Naive thymus-derived CD4-positive, alpha-beta T cell (primary cell): ENCODE measurements at regions not wholly inside any gene's neighbourhood (a gene's known extent, or its start where the extent isn't known, plus 50 kb on each side); places are given as distances from the start of the nearest gene placed in this dataset.

Source experiments
- ATAC-seq: fragments of 150-1000 bp; cut with Tn5 transposase; 2 replicates; pipeline ENCODE4 v1.10.0; 2021; ENCODE audit warnings: mild to moderate bottlenecking, moderate library complexity
- CTCF ChIA-PET: fragments of 350-600 bp; sonication (Branson Sonifier 250); formaldehyde crosslinking; loops from one replicate; lab custom pipeline; 2021; ENCODE audit warnings: antibody characterized with exemption; lab: Charles Lee
- POLR2A ChIA-PET: fragments of 350-600 bp; sonication (Branson Sonifier 250); formaldehyde crosslinking; loops from one replicate; lab custom pipeline; 2021; ENCODE audit warnings: antibody characterized with exemption, inconsistent platforms; lab: Charles Lee
- DNase-seq, 9 donors: peaks; one replicate each; pipeline versions ENCODE4 v3.0.0 to v3.0.0-alpha.2; 2020 to 2022; ENCODE audit warnings: mixed read lengths in 1 of 9
- H3K27ac ChIP-seq: one replicate; pipeline ENCODE4 v1.7.0; 2013; ENCODE audit warnings: mild to moderate bottlenecking, low read depth, low read length, moderate library complexity
- H3K27me3 ChIP-seq, 2 donors: one replicate each; pipeline ENCODE4 v1.7.0; 2013; ENCODE audit warnings: low read length in 2 of 2, mild to moderate bottlenecking in 2 of 2, moderate library complexity in 2 of 2; ENCODE audit not compliant: control insufficient read depth in 2 of 2, insufficient read depth in 2 of 2
- H3K36me3 ChIP-seq, 3 experiments: 1 replicate in 2 of 3; 2 replicates in 1 of 3; pipeline ENCODE4 v1.7.0; 2013; ENCODE audit warnings: low read length in 3 of 3, mild to moderate bottlenecking in 3 of 3, moderate library complexity in 1 of 3; ENCODE audit not compliant: insufficient read depth in 3 of 3, control insufficient read depth in 2 of 3
- H3K4me1 ChIP-seq, 2 donors: one replicate each; pipeline ENCODE4 v1.7.0; 2013; ENCODE audit warnings: low read length in 2 of 2, mild to moderate bottlenecking in 2 of 2, moderate library complexity in 1 of 2; ENCODE audit not compliant: control insufficient read depth in 2 of 2, insufficient read depth in 2 of 2
- H3K4me3 ChIP-seq: 2 replicates; pipeline ENCODE4 v1.7.0; 2013; ENCODE audit warnings: mild to moderate bottlenecking, low read length
- H3K9me3 ChIP-seq, 3 experiments: 1 replicate in 2 of 3; 2 replicates in 1 of 3; pipeline ENCODE4 v1.7.0; 2013; ENCODE audit warnings: low read length in 3 of 3; ENCODE audit not compliant: control insufficient read depth in 2 of 3
- H3K27ac Mint-ChIP-seq, 9 donors: one replicate each; pipeline ENCODE4 v1.8.0; 2020 to 2022; ENCODE audit warnings: mixed read lengths in 9 of 9, mild to moderate bottlenecking in 8 of 9, moderate library complexity in 5 of 9, inconsistent platforms in 2 of 9
- H3K27me3 Mint-ChIP-seq, 5 donors: one replicate each; pipeline ENCODE4 v1.8.0; 2021 to 2022; ENCODE audit warnings: mixed read lengths in 5 of 5, mild to moderate bottlenecking in 1 of 5
- H3K36me3 Mint-ChIP-seq, 5 donors: one replicate each; pipeline ENCODE4 v1.8.0; 2020 to 2022; ENCODE audit warnings: mixed read lengths in 5 of 5, mild to moderate bottlenecking in 3 of 5, inconsistent platforms in 1 of 5
- H3K4me1 Mint-ChIP-seq, 7 donors: one replicate each; pipeline ENCODE4 v1.8.0; 2020 to 2022; ENCODE audit warnings: mixed read lengths in 7 of 7, mild to moderate bottlenecking in 3 of 7, inconsistent platforms in 1 of 7
- H3K4me3 Mint-ChIP-seq, 10 donors: one replicate each; pipeline ENCODE4 v1.8.0; 2020 to 2022; ENCODE audit warnings: mild to moderate bottlenecking in 10 of 10, mixed read lengths in 10 of 10, moderate library complexity in 6 of 10, inconsistent platforms in 2 of 10
- H3K9me3 Mint-ChIP-seq, 11 donors: one replicate each; pipeline ENCODE4 v1.8.0; 2020 to 2022; ENCODE audit warnings: mixed read lengths in 11 of 11, mild to moderate bottlenecking in 4 of 11, inconsistent platforms in 1 of 11, moderate library complexity in 1 of 11
- intact Hi-C, 2 donors: fragments of 100-400 bp; cut with micrococcal nuclease; formaldehyde crosslinking; loops; one replicate each; pipeline ENCODE4 v1.15.1; 2023

DNA sequence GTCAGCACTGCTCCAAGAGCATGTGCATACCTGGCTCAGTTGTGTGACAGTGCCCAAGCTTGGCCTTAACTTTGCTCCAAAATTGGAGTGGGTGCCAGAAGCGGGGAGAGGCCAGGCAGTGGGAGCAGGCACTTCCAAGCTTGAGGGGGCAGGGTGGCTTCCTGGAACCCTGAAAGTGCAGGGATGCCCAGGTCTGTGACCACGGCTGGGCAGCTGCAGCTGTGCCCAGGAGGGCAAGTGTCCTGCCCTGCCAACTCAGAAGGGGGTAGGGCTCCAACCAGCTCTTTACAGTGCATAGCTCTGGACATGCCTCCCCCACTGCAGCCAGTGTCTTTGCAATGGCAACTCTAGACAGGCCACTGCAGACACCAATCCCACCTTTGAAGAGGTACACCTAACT is 478.6 kb downstream of the OTOL1 start:
- Mint-ChIP-seq H3K9me3 (peaks cover 0 to 17% (median 3%) of the 10 kb centered on the region in 11 donors), H3K36me3 (no peaks in the 10 kb centered on the region), H3K4me1 (no peaks in the 10 kb centered on the region), H3K4me3 (no peak overlapping the region), H3K27ac (no peak overlapping the region), H3K27me3 (no peaks in the 10 kb centered on the region)
- H3K27me3 ChIP-seq = no peaks in the 10 kb centered on the region
- H3K36me3 ChIP-seq = no peaks in the 10 kb centered on the region
- no peak overlapping the region for H3K4me3 ChIP-seq
- H3K27ac ChIP-seq = no peak overlapping the region
- intact Hi-C loops = no loop called here
- no peak for DNase-seq
- POLR2A ChIA-PET = no interaction called here
- no peaks in the 10 kb centered on the region for H3K4me1 ChIP-seq
- H3K9me3 ChIP-seq = peaks cover 0 to 8% (median 0%) of the 10 kb centered on the region in 3 experiments
- ATAC-seq = no peak
- CTCF ChIA-PET = no interaction called here

DNA sequence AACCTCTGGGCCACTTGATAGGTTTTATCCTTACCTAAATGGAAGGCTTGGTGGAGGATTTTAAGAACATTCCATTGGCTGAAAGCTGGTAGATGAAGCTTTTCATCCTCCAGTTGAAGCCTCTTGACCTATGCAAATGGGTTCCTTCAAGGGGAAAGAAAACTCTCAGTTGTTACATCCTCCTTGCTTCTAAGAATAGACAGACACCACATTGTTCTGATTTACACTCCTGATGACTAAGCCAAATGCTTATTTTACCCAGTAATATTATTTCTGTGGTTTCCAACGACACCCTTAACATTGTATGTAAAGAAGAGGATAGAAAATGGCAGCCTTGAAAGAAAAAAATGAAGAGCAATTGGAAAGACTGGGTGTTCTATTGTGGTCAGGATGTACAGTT is 480.5 kb downstream of the OTOL1 start:
- peaks cover 0 to 18% (median 0%) of the 10 kb centered on the region in 11 donors for H3K9me3 Mint-ChIP-seq
- Histone ChIP-seq H3K27ac (no peak overlapping the region), H3K4me1 (no peaks in the 10 kb centered on the region), H3K27me3 (no peaks in the 10 kb centered on the region), H3K36me3 (no peaks in the 10 kb centered on the region), H3K9me3 (peaks cover 0 to 8% (median 0%) of the 10 kb centered on the region in 3 experiments), H3K4me3 (no peak overlapping the region)
- H3K27me3 Mint-ChIP-seq = no peaks in the 10 kb centered on the region
- intact Hi-C loops = no loop called here
- H3K4me1 Mint-ChIP-seq = no peaks in the 10 kb centered on the region
- no peak for ATAC-seq
- H3K27ac Mint-ChIP-seq = no peak overlapping the region
- no peak for DNase-seq
- ChIA-PET POLR2A (no interaction called here), CTCF (no interaction called here)
- H3K4me3 Mint-ChIP-seq = no peak overlapping the region
- no peaks in the 10 kb centered on the region for H3K36me3 Mint-ChIP-seq

DNA sequence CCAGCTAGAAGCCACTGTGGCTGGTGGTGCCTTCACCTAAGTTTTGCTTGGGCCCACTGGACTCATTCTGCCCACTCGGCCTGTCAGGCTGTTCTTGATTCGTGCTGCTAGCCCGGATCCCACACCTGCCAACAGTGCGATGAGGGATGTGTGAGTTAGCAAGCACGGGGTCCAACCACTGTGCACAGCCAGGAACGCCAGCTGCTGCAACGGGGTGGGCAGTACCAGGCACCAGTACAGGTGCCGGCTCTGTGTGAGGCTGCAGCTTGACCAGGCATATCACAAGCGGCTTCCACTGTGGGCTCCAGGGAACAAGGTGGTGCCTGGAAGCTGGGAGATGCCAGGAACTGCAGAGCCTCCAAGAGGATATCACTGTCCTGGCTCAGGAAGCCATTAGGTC is 481.2 kb downstream of the OTOL1 start:
- no peak overlapping the region for H3K4me3 Mint-ChIP-seq
- peaks cover 0 to 19% (median 0%) of the 10 kb centered on the region in 11 donors for H3K9me3 Mint-ChIP-seq
- ChIA-PET CTCF (no interaction called here), POLR2A (no interaction called here)
- H3K4me1 Mint-ChIP-seq = no peaks in the 10 kb centered on the region
- no peak for DNase-seq
- intact Hi-C loops = no loop called here
- Histone ChIP-seq H3K27ac (no peak overlapping the region), H3K4me1 (no peaks in the 10 kb centered on the region), H3K36me3 (no peaks in the 10 kb centered on the region), H3K27me3 (no peaks in the 10 kb centered on the region), H3K4me3 (no peak overlapping the region), H3K9me3 (peaks cover 0 to 8% (median 0%) of the 10 kb centered on the region in 3 experiments)
- ATAC-seq = no peak
- no peaks in the 10 kb centered on the region for H3K36me3 Mint-ChIP-seq
- no peaks in the 10 kb centered on the region for H3K27me3 Mint-ChIP-seq
- H3K27ac Mint-ChIP-seq = no peak overlapping the region

DNA sequence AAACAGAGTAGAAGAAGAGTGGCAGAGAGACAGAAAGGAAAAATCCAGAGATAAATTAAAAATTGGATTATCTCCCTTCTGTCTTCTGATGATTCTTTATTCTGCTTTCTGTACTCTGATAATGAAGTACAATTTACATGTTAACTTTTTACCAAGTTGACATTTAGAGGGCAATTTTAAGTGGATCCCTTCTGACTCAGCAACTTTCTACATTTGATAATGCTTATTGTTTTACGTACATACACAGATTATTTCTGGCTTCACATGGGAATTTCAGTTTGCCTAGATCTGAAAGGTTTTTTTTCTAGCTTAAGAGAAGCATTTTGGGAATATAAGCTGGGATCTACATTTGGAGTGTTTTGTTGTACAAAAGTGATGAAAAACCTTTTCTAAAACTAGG is 491.3 kb downstream of the OTOL1 start:
- H3K9me3 ChIP-seq = no peaks in the 10 kb centered on the region
- H3K36me3 ChIP-seq = no peaks in the 10 kb centered on the region
- ATAC-seq (no peak), DNase-seq (no peak)
- Mint-ChIP-seq H3K4me1 (no peaks in the 10 kb centered on the region), H3K27ac (no peak overlapping the region), H3K9me3 (peaks cover 0 to 11% (median 0%) of the 10 kb centered on the region in 11 donors), H3K27me3 (no peaks in the 10 kb centered on the region), H3K36me3 (no peaks in the 10 kb centered on the region), H3K4me3 (no peak overlapping the region)
- no peaks in the 10 kb centered on the region for H3K4me1 ChIP-seq
- POLR2A ChIA-PET = no interaction called here
- intact Hi-C loops = no loop called here
- no peaks in the 10 kb centered on the region for H3K27me3 ChIP-seq
- CTCF ChIA-PET = no interaction called here
- H3K4me3 ChIP-seq = no peak overlapping the region
- no peak overlapping the region for H3K27ac ChIP-seq

DNA sequence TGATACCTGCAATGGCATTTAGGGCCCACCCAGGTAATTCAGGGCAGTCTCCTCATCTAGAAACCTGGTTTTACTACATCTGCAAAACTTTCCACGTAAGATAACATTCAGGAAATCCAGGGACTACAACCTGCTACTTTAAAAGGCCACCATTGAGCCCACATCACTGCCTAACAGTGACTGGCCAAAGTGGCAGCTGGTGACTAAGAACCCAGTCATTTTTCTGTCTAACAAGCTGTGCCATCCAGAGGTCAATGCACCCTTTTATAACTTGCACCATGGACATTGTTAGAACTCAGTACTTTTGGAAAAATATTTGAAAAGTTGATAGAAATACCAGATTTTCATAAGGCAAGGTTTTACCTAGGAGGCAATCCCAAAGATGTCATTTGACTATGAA is 492.4 kb downstream of the OTOL1 start:
- intact Hi-C loops = no loop called here
- Mint-ChIP-seq H3K36me3 (no peaks in the 10 kb centered on the region), H3K4me3 (no peak overlapping the region), H3K9me3 (peaks cover 0 to 11% (median 0%) of the 10 kb centered on the region in 11 donors), H3K4me1 (no peaks in the 10 kb centered on the region), H3K27me3 (no peaks in the 10 kb centered on the region), H3K27ac (no peak overlapping the region)
- Histone ChIP-seq H3K36me3 (no peaks in the 10 kb centered on the region), H3K9me3 (no peaks in the 10 kb centered on the region), H3K27me3 (no peaks in the 10 kb centered on the region), H3K27ac (no peak overlapping the region), H3K4me1 (no peaks in the 10 kb centered on the region), H3K4me3 (no peak overlapping the region)
- DNase-seq = no peak
- ChIA-PET CTCF (no interaction called here), POLR2A (no interaction called here)
- no peak for ATAC-seq

DNA sequence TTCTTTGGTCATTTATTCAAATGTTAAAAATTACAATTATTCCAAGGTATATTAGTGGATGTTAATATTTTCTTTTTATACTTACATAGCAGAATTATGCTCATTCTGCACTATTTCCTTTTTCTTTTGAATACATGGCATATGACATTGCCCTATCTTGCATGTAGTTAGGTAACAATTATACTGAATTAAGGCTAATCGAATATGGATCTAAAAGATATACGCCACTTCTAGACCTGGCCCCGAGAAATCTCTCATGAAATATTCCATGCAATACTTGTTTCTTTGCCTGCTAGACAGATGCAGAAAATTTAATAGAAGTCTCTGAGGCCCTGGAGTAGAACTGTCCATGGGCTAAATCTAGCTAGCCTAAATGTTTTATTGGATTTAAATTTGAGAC is 493.4 kb downstream of the OTOL1 start:
- no peaks in the 10 kb centered on the region for H3K36me3 ChIP-seq
- H3K27me3 Mint-ChIP-seq = no peaks in the 10 kb centered on the region
- intact Hi-C loops = no loop called here
- H3K27ac ChIP-seq = no peak overlapping the region
- ATAC-seq = no peak
- no peaks in the 10 kb centered on the region for H3K27me3 ChIP-seq
- H3K4me1 ChIP-seq = no peaks in the 10 kb centered on the region
- no peak overlapping the region for H3K4me3 Mint-ChIP-seq
- no peak for DNase-seq
- H3K36me3 Mint-ChIP-seq = no peaks in the 10 kb centered on the region
- H3K9me3 Mint-ChIP-seq = peaks cover 0 to 11% (median 0%) of the 10 kb centered on the region in 11 donors
- CTCF ChIA-PET = no interaction called here
- POLR2A ChIA-PET = no interaction called here
- no peaks in the 10 kb centered on the region for H3K9me3 ChIP-seq
- no peak overlapping the region for H3K27ac Mint-ChIP-seq
- no peaks in the 10 kb centered on the region for H3K4me1 Mint-ChIP-seq
- no peak overlapping the region for H3K4me3 ChIP-seq

DNA sequence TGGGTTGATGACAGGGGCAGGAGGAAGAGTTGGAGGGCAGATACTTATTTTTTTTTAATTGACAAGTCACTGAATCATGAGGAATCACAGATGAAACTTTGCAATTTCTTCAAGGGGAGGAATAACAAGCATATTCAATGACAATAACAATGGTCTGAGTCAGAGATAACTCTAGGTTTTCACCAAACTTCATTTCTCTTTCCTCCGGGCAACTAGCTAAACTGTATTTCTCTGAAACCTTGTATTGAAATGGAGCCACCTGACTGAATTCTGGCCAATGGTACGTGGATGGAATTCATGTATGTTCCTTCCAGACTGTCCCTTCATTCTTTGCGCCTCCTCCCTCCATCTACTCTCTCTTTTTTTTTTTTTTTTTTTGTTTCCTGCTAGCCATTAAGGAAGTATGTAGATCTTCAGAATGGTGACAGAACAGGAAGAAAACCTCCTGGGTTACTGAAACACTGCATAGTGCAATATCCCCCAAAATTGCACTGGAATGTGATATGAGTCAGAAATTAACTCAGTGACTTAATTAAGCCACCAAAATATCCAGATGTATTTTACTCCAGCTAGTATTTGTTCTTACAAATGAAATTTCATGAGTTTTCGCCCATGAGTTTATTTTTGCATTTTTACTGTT is 495.4 kb downstream of the OTOL1 start:
- no peak for ATAC-seq
- Histone ChIP-seq H3K27me3 (no peaks in the 10 kb centered on the region), H3K4me3 (no peak overlapping the region), H3K9me3 (no peaks in the 10 kb centered on the region), H3K36me3 (no peaks in the 10 kb centered on the region), H3K27ac (no peak overlapping the region), H3K4me1 (no peaks in the 10 kb centered on the region)
- Mint-ChIP-seq H3K4me1 (no peaks in the 10 kb centered on the region), H3K9me3 (peaks cover 0 to 11% (median 0%) of the 10 kb centered on the region in 11 donors), H3K36me3 (no peaks in the 10 kb centered on the region), H3K27ac (no peak overlapping the region), H3K27me3 (no peaks in the 10 kb centered on the region), H3K4me3 (no peak overlapping the region)
- DNase-seq = no peak
- POLR2A ChIA-PET = no interaction called here
- CTCF ChIA-PET = no interaction called here
- intact Hi-C loops = no loop called here
